Sigmoid colon (tissue), 6 donors: ENCODE measurements at regions not wholly inside any gene's neighbourhood (a gene's known extent, or its start where the extent isn't known, plus 50 kb on each side); places are given as distances from the start of the nearest gene placed in this dataset.

ENCODE experiments used
- DNase-seq: peaks from one replicate; pipeline ENCODE4 v3.0.0-alpha.2; 2019
- H3K27ac ChIP-seq, 4 donors: fragments of 200-600 bp; sonication (generic); one replicate each; pipeline ENCODE4 v1.5.1; 2016 to 2019; ENCODE audit warnings: mild to moderate bottlenecking in 1 of 4
- H3K27me3 ChIP-seq, 3 donors: fragments of 200-600 bp; sonication (generic); one replicate each; pipeline ENCODE4 v1.5.1; 2019; ENCODE audit warnings: mild to moderate bottlenecking in 1 of 3
- H3K36me3 ChIP-seq, 4 donors: fragments of 200-600 bp; sonication (generic); one replicate each; pipeline ENCODE4 v1.5.1; 2016 to 2019
- H3K4me1 ChIP-seq, 4 donors: fragments of 200-600 bp; sonication (generic); one replicate each; pipeline ENCODE4 v1.5.1; 2017 to 2019
- H3K4me3 ChIP-seq, 4 donors: fragments of 200-600 bp; sonication (generic); one replicate each; pipeline ENCODE4 v1.5.1; 2017 to 2019; ENCODE audit warnings: mild to moderate bottlenecking in 2 of 4, moderate library complexity in 1 of 4
- H3K9me3 ChIP-seq, 4 donors: fragments of 200-600 bp in 3 of 4; sonication (generic) in 3 of 4; one replicate each; pipeline versions ENCODE4 v1.5.1 to v1.6.1; 2013 to 2019
- EP300 ChIP-seq, 4 donors: sonication (generic); formaldehyde crosslinking; IDR thresholded peaks; one replicate each; pipeline ENCODE4 v1.6.1; 2017; ENCODE audit warnings: antibody characterized with exemption in 4 of 4
- POLR2A ChIP-seq, 2 donors: fragments of 450-650 bp; IDR thresholded peaks; one replicate each; pipeline ENCODE4 v1.6.1; 2016; ENCODE audit warnings: antibody characterized with exemption in 2 of 2, mild to moderate bottlenecking in 2 of 2, moderate library complexity in 2 of 2
- POLR2AphosphoS5 ChIP-seq, 4 donors: sonication (generic); formaldehyde crosslinking; IDR thresholded peaks; one replicate each; pipeline ENCODE4 v1.6.1; 2017; ENCODE audit warnings: antibody characterized with exemption in 4 of 4
- WGBS, 2 donors: extraction: QIAGEN DNeasy Blood & Tissue Kit; methylation state at CpG; one replicate each; pipeline ENCODE4 v1.1.7; 2013; 5-methylcytosine and 5-hydroxymethylcytosine counted together
- intact Hi-C: fragments of 100-400 bp; cut with DNase I; formaldehyde crosslinking; loops from one replicate; pipeline ENCODE4 v1.15.1; 2023
- TF ChIP-seq, protein P1 (sequence below), 4 experiments: fragments of 450-650 bp in 3 of 4; fragments of 200-600 bp in 1 of 4; IDR thresholded peaks; one replicate each; pipeline ENCODE4 v1.5.1; 2016 to 2019; ENCODE audit warnings: antibody characterized with exemption in 4 of 4, mild to moderate bottlenecking in 3 of 4, moderate library complexity in 2 of 4
- donor health status: healthy with polysubstance abuse.
- donor health status: healthy.

DNA sequence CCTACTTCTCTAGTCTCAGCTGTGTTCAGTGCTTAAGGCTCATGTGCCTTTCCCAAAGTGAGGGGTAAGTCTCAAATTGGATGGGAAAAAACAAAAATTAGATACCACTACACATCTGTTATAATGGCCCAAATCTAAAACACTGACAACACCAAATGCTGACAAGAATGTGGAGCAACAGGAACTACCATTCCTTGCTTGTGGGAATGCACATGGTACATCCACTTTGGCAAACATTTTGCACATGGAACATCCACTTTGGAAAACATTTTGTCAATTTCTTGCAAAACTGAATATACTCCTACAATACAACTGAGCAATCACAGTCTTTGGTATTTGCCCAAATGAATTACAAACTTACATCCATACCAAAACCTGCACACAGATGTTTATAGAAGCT is 109.3 kb downstream of the TENT5A start:
- H3K27ac ChIP-seq: no peak overlapping the region
- DNase-seq: no peak
- no peaks in the 10 kb centered on the region for H3K27me3 ChIP-seq
- H3K36me3 ChIP-seq: no peaks in the 10 kb centered on the region
- no peaks in the 10 kb centered on the region for H3K9me3 ChIP-seq
- H3K4me3 ChIP-seq: no peak overlapping the region
- intact Hi-C loops: no loop called here
- TF ChIP-seq, protein P1, sequence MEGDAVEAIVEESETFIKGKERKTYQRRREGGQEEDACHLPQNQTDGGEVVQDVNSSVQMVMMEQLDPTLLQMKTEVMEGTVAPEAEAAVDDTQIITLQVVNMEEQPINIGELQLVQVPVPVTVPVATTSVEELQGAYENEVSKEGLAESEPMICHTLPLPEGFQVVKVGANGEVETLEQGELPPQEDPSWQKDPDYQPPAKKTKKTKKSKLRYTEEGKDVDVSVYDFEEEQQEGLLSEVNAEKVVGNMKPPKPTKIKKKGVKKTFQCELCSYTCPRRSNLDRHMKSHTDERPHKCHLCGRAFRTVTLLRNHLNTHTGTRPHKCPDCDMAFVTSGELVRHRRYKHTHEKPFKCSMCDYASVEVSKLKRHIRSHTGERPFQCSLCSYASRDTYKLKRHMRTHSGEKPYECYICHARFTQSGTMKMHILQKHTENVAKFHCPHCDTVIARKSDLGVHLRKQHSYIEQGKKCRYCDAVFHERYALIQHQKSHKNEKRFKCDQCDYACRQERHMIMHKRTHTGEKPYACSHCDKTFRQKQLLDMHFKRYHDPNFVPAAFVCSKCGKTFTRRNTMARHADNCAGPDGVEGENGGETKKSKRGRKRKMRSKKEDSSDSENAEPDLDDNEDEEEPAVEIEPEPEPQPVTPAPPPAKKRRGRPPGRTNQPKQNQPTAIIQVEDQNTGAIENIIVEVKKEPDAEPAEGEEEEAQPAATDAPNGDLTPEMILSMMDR (IDR thresholded peaks at IDR 0.05): no peak
- TF ChIP-seq EP300 (IDR thresholded peaks at IDR 0.05): no peak
- TF ChIP-seq POLR2AphosphoS5 (IDR thresholded peaks at IDR 0.05): no peak
- no peak for TF ChIP-seq POLR2A (IDR thresholded peaks at IDR 0.05)
- no peaks in the 10 kb centered on the region for H3K4me1 ChIP-seq

DNA sequence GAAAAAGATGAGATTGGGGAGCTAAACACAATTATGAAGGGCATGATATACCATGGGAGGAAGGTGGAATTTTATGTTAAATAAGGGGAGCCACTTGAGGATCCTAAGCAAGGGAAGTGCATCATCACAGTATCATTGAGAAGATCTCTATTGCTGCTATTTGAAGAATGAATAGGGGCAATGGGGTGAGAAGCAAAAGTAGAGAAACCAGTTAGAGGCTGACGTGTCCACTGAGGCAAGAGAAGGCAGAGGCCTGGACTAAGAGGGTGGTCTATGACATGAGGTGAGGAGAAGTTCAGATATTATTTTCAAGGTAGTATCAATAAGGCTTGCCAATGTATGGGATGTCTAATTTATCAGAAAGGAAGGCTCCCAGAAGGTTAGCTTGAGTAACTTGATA is 111.6 kb downstream of the TENT5A start:
- Histone ChIP-seq H3K27me3 (no peaks in the 10 kb centered on the region), H3K27ac (no peak overlapping the region), H3K36me3 (no peaks in the 10 kb centered on the region), H3K9me3 (no peaks in the 10 kb centered on the region), H3K4me1 (no peaks in the 10 kb centered on the region), H3K4me3 (no peak overlapping the region)
- DNase-seq: no peak
- TF ChIP-seq EP300 (IDR thresholded peaks at IDR 0.05): no peak
- no peak for TF ChIP-seq POLR2AphosphoS5 (IDR thresholded peaks at IDR 0.05)
- TF ChIP-seq POLR2A (IDR thresholded peaks at IDR 0.05): no peak
- TF ChIP-seq, protein P1 (IDR thresholded peaks at IDR 0.05): no peak
- WGBS, 2 donors: 92 to 97% methylated on average over 1 of the region's 1 CpG
- intact Hi-C loops: no loop called here

DNA sequence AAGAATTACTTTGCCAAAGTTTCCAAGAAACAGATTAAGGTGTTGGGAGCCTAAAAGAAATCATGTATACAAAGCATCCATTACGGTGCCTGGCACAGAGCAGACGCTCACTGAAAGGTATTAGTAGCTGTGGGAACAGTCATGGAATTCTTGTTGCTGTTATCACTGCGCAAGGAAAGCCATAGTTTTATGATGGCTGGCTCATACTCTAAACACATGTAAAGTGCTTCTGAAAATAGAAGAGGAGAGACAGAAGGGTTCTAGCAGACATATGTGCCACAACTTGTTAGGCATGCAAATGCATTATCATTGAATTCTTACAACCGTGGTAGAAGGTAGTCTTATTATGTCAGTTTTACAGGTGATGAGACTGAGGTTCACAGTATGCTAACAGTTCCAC is 112.4 kb downstream of the TENT5A start:
- H3K9me3 ChIP-seq: no peaks in the 10 kb centered on the region
- no peaks in the 10 kb centered on the region for H3K27me3 ChIP-seq
- no peaks in the 10 kb centered on the region for H3K4me1 ChIP-seq
- intact Hi-C loops: no loop called here
- H3K36me3 ChIP-seq: no peaks in the 10 kb centered on the region
- H3K27ac ChIP-seq: no peak overlapping the region
- TF ChIP-seq, protein P1 (IDR thresholded peaks at IDR 0.05): no peak
- TF ChIP-seq POLR2AphosphoS5 (IDR thresholded peaks at IDR 0.05): no peak
- TF ChIP-seq POLR2A (IDR thresholded peaks at IDR 0.05): no peak
- TF ChIP-seq EP300 (IDR thresholded peaks at IDR 0.05): no peak
- 88 to 93% methylated on average over 4 of the region's 4 CpGs for WGBS, 2 donors
- H3K4me3 ChIP-seq: no peak overlapping the region
- DNase-seq: no peak

DNA sequence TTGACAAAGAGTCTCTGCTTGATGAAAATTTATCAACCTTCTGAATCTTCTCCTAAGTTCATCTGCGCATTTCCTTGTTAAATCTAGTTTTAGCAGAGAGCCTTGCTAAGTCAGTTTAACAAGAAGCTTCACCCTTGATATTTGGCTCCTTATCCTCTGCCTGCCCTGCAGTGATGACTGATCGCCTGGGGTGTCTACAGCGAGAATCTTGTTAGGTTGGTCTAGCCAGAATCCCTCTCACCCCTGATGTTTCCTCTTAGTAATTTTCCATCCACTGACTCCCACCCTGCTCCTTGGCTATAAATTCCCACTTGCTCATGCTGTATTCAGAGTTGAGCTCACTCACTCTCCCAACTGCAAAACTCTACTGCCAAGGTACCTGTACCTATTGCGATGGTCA is 114.1 kb downstream of the TENT5A start:
- intact Hi-C loops: no loop called here
- WGBS, 2 donors: 94 to 95% methylated on average over 4 of the region's 4 CpGs
- no peaks in the 10 kb centered on the region for H3K27me3 ChIP-seq
- no peaks in the 10 kb centered on the region for H3K4me1 ChIP-seq
- H3K9me3 ChIP-seq: no peaks in the 10 kb centered on the region
- no peak overlapping the region for H3K4me3 ChIP-seq
- no peaks in the 10 kb centered on the region for H3K36me3 ChIP-seq
- no peak overlapping the region for H3K27ac ChIP-seq
- TF ChIP-seq, protein P1 (IDR thresholded peaks at IDR 0.05): no peak
- TF ChIP-seq EP300 (IDR thresholded peaks at IDR 0.05) (no peak), POLR2A (IDR thresholded peaks at IDR 0.05) (no peak), POLR2AphosphoS5 (IDR thresholded peaks at IDR 0.05) (no peak)
- no peak for DNase-seq

DNA sequence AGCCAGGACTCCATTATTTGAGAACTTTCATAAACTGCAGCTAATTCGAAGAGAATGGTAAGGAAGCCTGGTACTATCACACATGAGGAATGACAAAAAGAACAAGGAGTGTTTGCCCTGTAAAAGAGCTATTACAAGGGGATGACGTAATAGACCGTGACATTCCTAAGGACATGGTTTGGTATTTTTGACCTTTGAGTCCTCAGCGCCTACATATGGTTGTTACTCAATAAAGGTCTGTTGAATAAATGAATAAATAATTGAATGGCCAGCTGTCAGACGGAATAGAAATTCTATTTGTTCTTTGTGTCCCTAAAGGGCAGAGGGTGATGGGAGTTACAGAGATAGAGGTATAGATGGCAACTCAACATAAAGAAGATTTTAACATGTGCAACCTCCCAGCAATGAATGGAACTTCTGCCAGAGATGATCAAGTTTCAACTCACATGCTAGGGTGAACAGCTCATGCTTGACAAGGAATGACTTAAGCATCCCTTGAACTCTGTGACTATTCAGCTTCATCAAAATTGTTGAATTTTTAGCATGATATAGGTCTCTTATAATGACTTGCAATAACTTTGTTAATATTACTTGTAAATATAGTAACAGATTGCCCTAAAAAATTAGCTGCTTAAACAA is 115.4 kb downstream of the TENT5A start:
- WGBS, 2 donors: 61 to 77% methylated on average over 5 of the region's 5 CpGs
- Histone ChIP-seq H3K9me3 (no peaks in the 10 kb centered on the region), H3K4me3 (no peak overlapping the region), H3K4me1 (no peaks in the 10 kb centered on the region), H3K36me3 (no peaks in the 10 kb centered on the region), H3K27ac (no peak overlapping the region), H3K27me3 (no peaks in the 10 kb centered on the region)
- intact Hi-C loops: no loop called here
- TF ChIP-seq, protein P1 (IDR thresholded peaks at IDR 0.05): no peak
- no peak for TF ChIP-seq POLR2AphosphoS5 (IDR thresholded peaks at IDR 0.05)
- TF ChIP-seq EP300 (IDR thresholded peaks at IDR 0.05): no peak
- TF ChIP-seq POLR2A (IDR thresholded peaks at IDR 0.05): no peak
- no peak for DNase-seq
